H1 (cell line): ENCODE measurements at regions not wholly inside any gene's neighbourhood (a gene's known extent, or its start where the extent isn't known, plus 50 kb on each side); places are given as distances from the start of the nearest gene placed in this dataset.

Source experiments
- CTCF ChIA-PET: fragments of 300-600 bp; sonication (Branson Sonifier 250); formaldehyde crosslinking; loops from one replicate; lab custom pipeline; 2021; ENCODE audit not compliant: partially characterized antibody; lab: Charles Lee
- POLR2A ChIA-PET: fragments of 300-600 bp; sonication (Branson Sonifier 250); formaldehyde crosslinking; loops from one replicate; lab custom pipeline; 2021; ENCODE audit warnings: inconsistent platforms; ENCODE audit not compliant: partially characterized antibody; lab: Charles Lee
- DNase-seq, 2 experiments: peaks; one replicate each; pipeline versions ENCODE4 v3.0.0 to v3.0.0-alpha.2; 2010 to 2022; ENCODE audit warnings: low spot score in 2 of 2, low read depth in 1 of 2, mixed read lengths in 1 of 2
- FAIRE-seq: peaks from 2 replicates; lab custom pipeline; 2011; peaks lifted over from hg19 to GRCh38; lab: Jason Lieb, UNC
- H2AFZ ChIP-seq: 2 replicates; pipeline ENCODE4 v1.8.1; 2012; ENCODE audit warnings: low read length, inconsistent platforms
- H2AK5ac ChIP-seq: 2 replicates; pipeline ENCODE4 v1.6.1; 2013; ENCODE audit warnings: low read depth, low read length
- H2BK120ac ChIP-seq: replicated peaks from 2 replicates; pipeline ENCODE3; 2013; ENCODE audit warnings: low read depth, low read length, inconsistent platforms
- H2BK12ac ChIP-seq: 2 replicates; pipeline ENCODE4 v1.6.1; 2013; ENCODE audit warnings: low read depth, low read length
- H2BK15ac ChIP-seq: 2 replicates; pipeline ENCODE4 v1.6.1; 2013; ENCODE audit warnings: low read length
- H2BK20ac ChIP-seq: 2 replicates; pipeline ENCODE4 v1.6.1; 2013; ENCODE audit warnings: low read length
- H2BK5ac ChIP-seq: 2 replicates; pipeline ENCODE4 v1.6.1; 2013; ENCODE audit warnings: low read depth, low read length
- H3K14ac ChIP-seq: 2 replicates; pipeline ENCODE4 v1.6.1; 2013; ENCODE audit warnings: inconsistent platforms; ENCODE audit not compliant: insufficient read length
- H3K18ac ChIP-seq: 2 replicates; pipeline ENCODE4 v1.6.1; 2013; ENCODE audit warnings: low read length; ENCODE audit errors: extremely low read depth
- H3K23ac ChIP-seq: 2 replicates; pipeline ENCODE4 v1.6.1; 2013; ENCODE audit warnings: inconsistent platforms; ENCODE audit not compliant: insufficient read length
- H3K23me2 ChIP-seq: 2 replicates; pipeline ENCODE4 v1.6.1; 2013; ENCODE audit warnings: low read depth, low read length
- H3K27ac ChIP-seq: 2 replicates; pipeline ENCODE4 v1.6.1; 2011; ENCODE audit warnings: low read depth, low read length, inconsistent platforms
- H3K27me3 ChIP-seq, 4 experiments: replicated peaks in 1 of 4; 1 replicate in 1 of 4; 2 replicates in 3 of 4; pipeline versions ENCODE4 v1.6.1 to v1.8.1; 2011 to 2013; ENCODE audit warnings: low read length in 3 of 4, mild to moderate bottlenecking in 3 of 4, inconsistent platforms in 2 of 4, mixed read lengths in 2 of 4, moderate library complexity in 1 of 4; ENCODE audit not compliant: control insufficient read depth in 3 of 4, insufficient read depth in 3 of 4; ENCODE audit errors: extremely low read depth in 1 of 4
- H3K36me3 ChIP-seq, 4 experiments: 2 replicates each; pipeline versions ENCODE4 v1.6.1 to v1.8.1; 2011 to 2013; ENCODE audit warnings: mild to moderate bottlenecking in 4 of 4, low read length in 3 of 4, moderate library complexity in 2 of 4, control low read depth in 1 of 4, inconsistent platforms in 1 of 4; ENCODE audit not compliant: insufficient read depth in 4 of 4, control insufficient read depth in 2 of 4
- H3K4ac ChIP-seq: replicated peaks from 2 replicates; pipeline ENCODE3; 2013; ENCODE audit warnings: low read length, low read depth, mixed read lengths, inconsistent platforms; ENCODE audit not compliant: insufficient read length
- H3K4me1 ChIP-seq, 4 experiments: replicated peaks in 1 of 4; 1 replicate in 1 of 4; 2 replicates in 3 of 4; pipeline versions ENCODE4 v1.6.1 to v1.8.1; 2011 to 2013; ENCODE audit warnings: low read length in 3 of 4, inconsistent platforms in 2 of 4, mixed read lengths in 1 of 4; ENCODE audit not compliant: insufficient read depth in 4 of 4, control insufficient read depth in 3 of 4
- H3K4me2 ChIP-seq, 2 experiments: 2 replicates each; pipeline versions ENCODE4 v1.6.1 to v1.8.1; 2011 to 2013; ENCODE audit warnings: low read depth in 2 of 2, low read length in 2 of 2, control low read depth in 1 of 2, inconsistent platforms in 1 of 2, mild to moderate bottlenecking in 1 of 2; ENCODE audit not compliant: insufficient read depth in 1 of 2
- H3K4me3 ChIP-seq, 4 experiments: fragments of 200-600, 300-600 bp in 1 of 4; sonication (generic), shearing (Covaris generic), sonication (Bioruptor Twin) in 1 of 4; 2 replicates each; pipeline versions ENCODE4 v1.5.1 to v1.8.1; 2011 to 2016; ENCODE audit warnings: low read length in 4 of 4, low read depth in 3 of 4, control low read depth in 2 of 4, inconsistent platforms in 2 of 4, mild to moderate bottlenecking in 2 of 4, mixed read lengths in 1 of 4, moderate library complexity in 1 of 4; ENCODE audit not compliant: insufficient read depth in 2 of 4; ENCODE audit errors: extremely low read depth in 1 of 4
- H3K56ac ChIP-seq: replicated peaks from 2 replicates; pipeline ENCODE3; 2013; ENCODE audit warnings: low read depth, mild to moderate bottlenecking, mixed read lengths, low read length, inconsistent platforms; ENCODE audit not compliant: insufficient read length
- H3K79me1 ChIP-seq: 2 replicates; pipeline ENCODE4 v1.6.1; 2013; ENCODE audit warnings: low read depth, low read length, control low read depth
- H3K79me2 ChIP-seq, 2 experiments: 2 replicates each; pipeline versions ENCODE4 v1.6.1 to v1.8.1; 2012 to 2013; ENCODE audit warnings: low read length in 2 of 2, mild to moderate bottlenecking in 2 of 2, inconsistent platforms in 1 of 2; ENCODE audit not compliant: insufficient read depth in 2 of 2, control insufficient read depth in 1 of 2
- H3K9ac ChIP-seq, 4 experiments: replicated peaks in 1 of 4; 1 replicate in 1 of 4; 2 replicates in 3 of 4; pipeline versions ENCODE4 v1.6.1 to v1.8.1; 2011 to 2013; ENCODE audit warnings: low read depth in 3 of 4, low read length in 3 of 4, control low read depth in 2 of 4, mild to moderate bottlenecking in 2 of 4, moderate library complexity in 2 of 4, inconsistent platforms in 1 of 4; ENCODE audit errors: extremely low read depth in 1 of 4
- H3K9me3 ChIP-seq, 2 experiments: 2 replicates each; pipeline versions ENCODE4 v1.6.1 to v1.8.1; 2012 to 2013; ENCODE audit warnings: mild to moderate bottlenecking in 2 of 2, moderate library complexity in 2 of 2, control low read depth in 1 of 2, inconsistent platforms in 1 of 2, low read depth in 1 of 2, low read length in 1 of 2, mixed read lengths in 1 of 2; ENCODE audit not compliant: insufficient read depth in 2 of 2
- H4K20me1 ChIP-seq, 2 experiments: replicated peaks in 1 of 2; 2 replicates each; pipeline versions ENCODE3 to v1.8.1; 2011 to 2013; ENCODE audit warnings: inconsistent platforms in 2 of 2, low read length in 2 of 2, mild to moderate bottlenecking in 1 of 2; ENCODE audit not compliant: insufficient read depth in 2 of 2, control insufficient read depth in 1 of 2
- H4K5ac ChIP-seq: 2 replicates; pipeline ENCODE4 v1.6.1; 2013; ENCODE audit warnings: low read length, low read depth, mixed read lengths, inconsistent platforms; ENCODE audit not compliant: insufficient read length
- H4K8ac ChIP-seq: 2 replicates; pipeline ENCODE4 v1.8.0; 2013; ENCODE audit warnings: mild to moderate bottlenecking, moderate library complexity, low read length, inconsistent platforms; ENCODE audit not compliant: insufficient read depth; ENCODE audit errors: extremely low read depth
- H4K91ac ChIP-seq: replicated peaks from 2 replicates; pipeline ENCODE3; 2013; ENCODE audit warnings: low read length, mixed read lengths, inconsistent platforms; ENCODE audit not compliant: insufficient read length
- CEBPB ChIP-seq: IDR thresholded peaks from 2 replicates; pipeline ENCODE4 v1.6.1; 2012; ENCODE audit warnings: low read depth, low read length
- HDAC2 ChIP-seq, 2 experiments: fragments of 300-600 bp in 1 of 2; sonication (generic) in 1 of 2; IDR thresholded peaks; 2 replicates each; pipeline ENCODE4 v1.6.1; 2011 to 2012; ENCODE audit warnings: low read depth in 2 of 2, low read length in 2 of 2, mild to moderate bottlenecking in 2 of 2, moderate library complexity in 2 of 2, borderline replicate concordance in 1 of 2, inconsistent platforms in 1 of 2
- SIN3A ChIP-seq, 2 experiments: IDR thresholded peaks in 1 of 2; conservative IDR thresholded peaks in 1 of 2; 2 replicates each; pipeline ENCODE4 v1.6.1; 2011 to 2012; ENCODE audit warnings: low read length in 2 of 2, improper control_type of control experiment in 1 of 2, low read depth in 1 of 2, mild to moderate bottlenecking in 1 of 2
- WGBS, 2 experiments: shearing (Covaris generic) in 1 of 2; methylation state at CpG; one replicate each; pipeline versions ENCODE4 v1.1.6 to v1.1.7; 2013 to 2015; ENCODE audit warnings: low lambda C conversion rate in 2 of 2, mixed read lengths in 2 of 2, inconsistent platforms in 1 of 2, low coverage in 1 of 2, missing lambda C conversion rate in 1 of 2; ENCODE audit not compliant: insufficient replicate concordance in 2 of 2, insufficient coverage in 1 of 2, insufficient read length in 1 of 2; ENCODE audit errors: extremely low coverage in 1 of 2, missing lambda C conversion rate in 1 of 2; 5-methylcytosine and 5-hydroxymethylcytosine counted together

DNA sequence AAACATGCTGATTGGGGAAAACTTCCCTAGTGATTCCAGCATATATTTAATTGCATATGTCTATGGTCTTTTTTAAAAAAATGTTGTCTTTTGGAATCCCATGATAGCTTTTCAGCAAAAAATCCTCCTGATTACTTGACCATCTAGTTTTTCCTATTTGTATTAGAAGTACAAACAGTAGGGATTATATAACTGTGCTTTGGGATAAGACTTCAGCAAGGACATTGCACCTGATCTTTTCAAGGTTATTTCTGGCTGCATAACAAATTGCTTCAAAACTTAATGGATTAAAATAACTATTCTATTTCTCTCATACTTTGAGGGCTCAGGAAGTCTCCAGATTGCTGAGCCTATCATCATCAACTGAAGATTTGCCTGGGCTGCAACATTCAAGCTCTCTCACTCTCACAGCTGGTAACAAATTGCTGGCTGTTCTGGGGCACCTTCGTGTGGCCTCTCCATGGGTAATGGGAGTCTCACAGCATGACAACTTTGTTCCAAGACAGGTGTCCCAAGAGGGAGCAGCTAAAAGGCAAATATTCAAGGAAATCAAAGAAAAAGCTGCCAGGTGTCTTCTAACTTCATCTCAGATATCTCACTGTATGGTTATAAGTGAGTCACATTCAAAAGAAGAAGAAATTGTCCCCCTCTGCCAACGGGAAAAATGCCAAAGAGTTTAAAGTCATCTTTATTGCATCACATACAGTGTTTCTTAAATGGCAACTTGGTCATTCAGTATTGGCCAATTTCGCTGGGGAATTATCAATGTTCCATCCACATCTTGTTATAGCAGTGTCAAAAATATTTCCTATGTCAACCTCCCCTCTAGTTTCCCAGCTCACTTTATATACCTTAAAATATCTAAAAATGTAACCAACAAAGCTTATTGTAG is 644.5 kb upstream of the GRM7 start:
- no peak overlapping the region for H3K27ac ChIP-seq
- WGBS, 2 experiments = 54% methylated on average over 3 of the region's 3 CpGs; no CpG with 5 or more reads in 1 of the 2 experiments
- no peak overlapping the region for H3K4ac ChIP-seq
- H3K23me2 ChIP-seq = no peaks in the 10 kb centered on the region
- TF ChIP-seq SIN3A (conservative IDR thresholded peaks at IDR 0.05 in 1 of 2, IDR thresholded peaks at IDR 0.05 in 1 of 2; ENCODE audit: low read depth in 1 of 2, low read length in 2 of 2) (no peak), HDAC2 (IDR thresholded peaks at IDR 0.05; ENCODE audit: borderline replicate concordance in 1 of 2, low read depth in 2 of 2, low read length in 2 of 2) (0 out of 4 replicates have a peak, but pooled peaks of 1 of the 2 experiments have one; percentile 60), CEBPB (peak; percentile 23; the same call in 1 of the 2 replicates)
- H3K79me1 ChIP-seq = no peaks in the 10 kb centered on the region
- CTCF ChIA-PET = no interaction called here
- no peak for DNase-seq
- no peak overlapping the region for H2AFZ ChIP-seq
- no peak overlapping the region for H2BK20ac ChIP-seq
- H2AK5ac ChIP-seq = no peak overlapping the region
- H2BK15ac ChIP-seq = no peak overlapping the region
- no peak overlapping the region for H3K14ac ChIP-seq
- POLR2A ChIA-PET = no interaction called here
- no peak overlapping the region for H4K91ac ChIP-seq
- no peak overlapping the region for H4K8ac ChIP-seq
- no peak overlapping the region for H3K4me2 ChIP-seq
- no peak overlapping the region for H2BK5ac ChIP-seq
- no peaks in the 10 kb centered on the region for H3K36me3 ChIP-seq
- H3K79me2 ChIP-seq = no peaks in the 10 kb centered on the region
- H2BK12ac ChIP-seq = no peak overlapping the region
- H4K20me1 ChIP-seq = no peaks in the 10 kb centered on the region
- no peak overlapping the region for H4K5ac ChIP-seq
- H3K9me3 ChIP-seq = no peaks in the 10 kb centered on the region; a peak in 1 of 4 replicates
- no peak overlapping the region for H3K4me3 ChIP-seq
- H3K23ac ChIP-seq = no peak overlapping the region
- H3K4me1 ChIP-seq = no peaks in the 10 kb centered on the region; a peak in 1 of 7 replicates
- H3K56ac ChIP-seq = no peak overlapping the region
- FAIRE-seq = no peak
- no peak overlapping the region for H3K18ac ChIP-seq
- no peak overlapping the region for H3K9ac ChIP-seq
- no peaks in the 10 kb centered on the region for H3K27me3 ChIP-seq
- H2BK120ac ChIP-seq = no peak overlapping the region
